ENCODE measurements at regions not wholly inside any gene's neighbourhood (a gene's known extent, or its start where the extent isn't known, plus 50 kb on each side); places are given as distances from the start of the nearest gene placed in this dataset.
A peak's percentile ranks its signal among the peaks of the same experiment; 100 is the strongest.

GRCh38 chr2:54360055-54360792, 95.9 kb upstream of the SPTBN1 start:
- no peak for DNase-seq (ENCODE audit: low spot score)

GRCh38 chr2:54364409-54364808, 91.7 kb upstream of the SPTBN1 start:
- DNase-seq (ENCODE audit: low spot score) = no peak

GRCh38 chr2:54365661-54366060, 90.5 kb upstream of the SPTBN1 start:
- no peak for DNase-seq (ENCODE audit: low spot score)

DNA sequence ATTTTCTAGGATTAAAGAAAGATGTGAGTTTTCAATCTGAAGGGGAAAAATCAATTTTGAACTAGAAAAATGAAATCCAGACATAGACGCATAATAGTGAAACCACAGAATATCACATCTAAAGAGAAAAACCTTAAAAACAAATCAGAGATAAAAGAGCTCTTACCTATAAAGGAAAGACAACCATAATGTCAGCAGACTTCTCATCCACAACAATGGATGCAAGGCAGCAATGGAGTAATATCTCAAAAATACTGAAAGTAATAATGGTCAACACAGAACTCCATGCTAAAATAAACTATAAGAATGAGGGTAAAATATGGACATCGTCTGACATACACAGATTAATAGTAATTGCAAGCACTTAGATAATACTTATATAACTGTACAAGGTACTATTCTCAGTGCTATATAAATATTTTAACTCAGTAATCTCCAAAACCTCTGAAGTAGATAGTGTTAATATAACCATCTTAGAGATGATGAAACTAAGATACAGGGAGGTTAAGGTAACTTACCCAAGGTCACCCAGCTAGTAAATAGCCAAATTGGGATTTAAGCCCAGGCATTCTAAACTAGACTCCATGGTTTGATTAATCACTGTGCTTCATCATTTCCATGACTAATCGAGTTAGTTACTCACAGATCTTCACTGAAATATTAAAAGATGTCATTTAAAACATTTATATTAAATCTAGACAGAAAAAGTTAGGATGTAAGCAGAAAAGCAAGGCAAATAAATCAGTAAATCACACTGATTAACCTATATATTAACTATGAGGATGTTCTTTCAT, 89.4 kb upstream of the SPTBN1 start:
- no peak for DNase-seq (ENCODE audit: low spot score)

- no peak for DNase-seq (ENCODE audit: low spot score)
Observed at GRCh38 chr2:54370405-54371104, 85.6 kb upstream of the SPTBN1 start.

DNA sequence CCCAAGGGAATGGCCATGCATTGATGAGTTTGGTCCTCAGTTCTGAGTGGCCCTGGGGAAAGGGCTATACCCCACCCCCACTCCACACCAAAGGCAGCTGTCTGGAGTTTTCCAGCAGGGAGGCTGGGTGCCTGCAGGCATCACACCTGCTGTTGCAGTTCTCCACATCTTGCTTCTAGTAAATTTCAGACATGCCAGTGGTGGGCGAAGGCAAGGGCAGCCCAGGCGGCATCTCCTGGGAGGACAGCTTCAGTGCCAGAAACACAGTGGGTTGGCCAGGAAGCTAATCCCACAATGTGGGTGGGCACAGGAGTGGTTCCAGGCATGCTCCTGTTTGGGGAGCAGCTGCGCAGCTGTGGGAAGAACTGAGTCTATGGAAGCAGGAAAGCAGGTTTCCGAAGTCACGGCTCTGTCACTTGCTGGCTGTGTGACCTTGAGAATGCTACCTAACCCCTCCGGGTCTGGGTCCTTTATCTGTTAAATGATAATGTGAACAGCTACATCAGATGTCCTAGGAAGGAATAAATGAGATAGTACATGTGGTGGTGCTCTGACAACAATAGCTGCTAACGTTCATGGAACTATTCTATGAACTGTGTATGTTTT, 84.6 kb upstream of the SPTBN1 start:
- peak; percentile 71 for DNase-seq (ENCODE audit: low spot score)

DNA sequence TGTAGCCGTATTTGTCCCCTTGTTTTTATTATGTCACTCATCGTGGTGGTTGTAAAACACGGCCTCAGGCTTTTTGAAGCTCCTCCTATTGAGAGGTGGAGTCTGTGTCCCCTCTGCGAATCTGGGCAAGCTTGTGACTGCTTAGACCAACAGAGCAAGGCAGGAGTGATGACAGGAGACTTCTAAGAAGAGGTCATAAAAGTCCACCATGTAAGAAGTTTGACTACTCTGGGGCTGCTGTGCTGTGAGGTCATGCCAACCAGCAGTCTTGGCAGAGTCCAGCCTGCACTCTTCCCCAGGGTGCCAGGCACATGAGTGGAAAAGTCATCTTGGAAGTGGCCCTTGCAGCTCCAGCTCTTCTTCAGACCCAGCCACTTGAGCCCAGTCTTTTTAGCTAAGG, 83.8 kb upstream of the SPTBN1 start:
- DNase-seq (ENCODE audit: low spot score) = no peak

DNA sequence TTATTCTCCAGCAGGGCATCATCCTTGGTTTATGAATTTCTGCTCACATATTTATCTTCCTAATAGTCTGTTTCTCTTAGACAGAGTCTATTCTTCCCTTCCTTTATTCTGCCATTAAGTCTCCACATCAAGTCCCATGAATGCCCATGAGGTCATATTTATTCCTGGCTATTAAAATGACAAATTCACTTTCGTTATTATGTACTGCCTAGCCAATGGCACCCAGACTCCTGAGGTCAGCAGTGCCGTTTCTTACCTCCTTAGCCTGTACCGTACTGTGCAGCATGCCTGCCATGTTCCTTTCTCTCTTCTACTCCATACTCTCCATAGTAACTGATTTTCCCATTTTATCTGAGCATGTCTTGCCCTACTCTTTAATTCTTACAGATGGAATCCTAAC, 82.3 kb upstream of the SPTBN1 start:
- no peak for DNase-seq (ENCODE audit: low spot score)

- DNase-seq (ENCODE audit: low spot score) = no peak
Observed at GRCh38 chr2:54374591-54375364, 81.3 kb upstream of the SPTBN1 start.

GRCh38 chr2:54377451-54377850, 78.7 kb upstream of the SPTBN1 start:
- DNase-seq (ENCODE audit: low spot score) = no peak

DNA sequence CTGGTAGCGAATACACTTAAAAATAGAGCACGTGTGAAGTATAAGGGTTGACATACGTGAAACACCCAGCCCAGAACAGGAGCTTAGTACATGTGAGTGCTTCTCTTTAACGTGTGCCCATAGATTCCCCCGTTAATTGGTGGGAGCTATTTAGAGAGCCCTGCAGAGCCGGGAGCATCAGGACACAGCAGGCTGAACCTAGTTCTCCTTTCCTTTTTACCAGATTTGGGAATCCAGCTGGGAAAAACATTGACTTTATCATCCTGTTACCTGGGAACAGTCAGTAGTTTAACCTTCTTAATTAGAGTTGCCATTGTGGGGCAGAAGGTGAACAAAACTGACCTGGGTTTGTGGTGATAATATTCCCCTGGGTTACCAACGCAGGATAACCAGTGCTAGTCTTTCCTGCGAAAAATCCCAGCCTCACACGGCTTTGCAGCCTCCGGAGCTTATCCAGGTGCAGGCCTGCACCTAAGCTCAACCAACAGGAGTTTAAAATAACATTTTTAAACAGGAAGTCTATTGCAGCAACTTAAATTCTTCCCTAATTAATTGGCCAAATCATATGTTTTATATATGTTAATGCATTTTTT, 78.1 kb upstream of the SPTBN1 start:
- no peak for DNase-seq (ENCODE audit: low spot score)

DNA sequence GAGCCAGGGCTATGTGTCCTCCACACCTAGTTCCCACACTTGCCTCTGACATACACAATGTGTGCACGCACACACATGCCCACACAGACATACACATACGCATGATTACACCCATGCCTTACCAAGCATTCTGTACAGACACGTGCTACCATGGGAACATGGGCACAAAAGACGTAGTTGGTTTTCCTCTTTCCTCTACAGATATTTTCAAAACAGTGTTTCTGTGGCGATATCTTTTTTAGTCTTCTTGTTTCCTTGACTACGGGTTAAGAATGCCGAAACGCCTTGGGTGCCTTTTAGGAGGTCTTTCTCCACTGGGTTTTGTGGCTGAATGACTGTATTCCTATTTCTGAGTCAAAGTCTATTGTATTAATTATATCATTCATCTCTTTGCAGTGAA, 75.5 kb upstream of the SPTBN1 start:
- DNase-seq (ENCODE audit: low spot score) = no peak

GRCh38 chr2:54381293-54381692, 74.8 kb upstream of the SPTBN1 start:
- no peak for DNase-seq (ENCODE audit: low spot score)

- no peak for DNase-seq (ENCODE audit: low spot score)
Observed at GRCh38 chr2:54382601-54383000, 73.5 kb upstream of the SPTBN1 start.

GRCh38 chr2:54384301-54385203, 71.6 kb upstream of the SPTBN1 start:
- no peak for DNase-seq (ENCODE audit: low spot score)

- DNase-seq (ENCODE audit: low spot score) = no peak
Observed at GRCh38 chr2:54385271-54385670, 70.9 kb upstream of the SPTBN1 start.

DNA sequence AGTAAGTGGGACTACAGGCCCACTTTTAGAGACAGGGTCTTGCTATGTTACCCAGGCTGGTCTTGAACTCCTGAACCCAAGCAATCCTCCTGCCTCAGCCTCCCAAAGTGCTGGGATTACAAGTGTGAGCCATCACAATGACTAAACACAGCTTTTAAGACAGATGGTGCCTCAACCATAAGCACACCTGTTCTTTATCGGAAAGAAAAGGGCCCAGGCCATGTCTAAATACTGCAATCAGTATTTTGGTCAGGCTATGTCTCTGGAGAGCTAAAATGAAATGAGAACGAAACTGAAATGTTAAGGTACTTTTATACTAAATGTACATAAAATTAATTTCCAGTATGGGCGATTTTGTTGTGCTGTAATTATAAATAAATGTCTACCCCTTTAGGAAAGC, 69.5 kb upstream of the SPTBN1 start:
- no peak for DNase-seq (ENCODE audit: low spot score)

GRCh38 chr2:54387059-54387991, 68.8 kb upstream of the SPTBN1 start:
- DNase-seq (ENCODE audit: low spot score) = no peak

- no peak for DNase-seq (ENCODE audit: low spot score)
Observed at GRCh38 chr2:54388076-54388475, 68.1 kb upstream of the SPTBN1 start.
